Keratinocyte (primary cell): ENCODE measurements at regions not wholly inside any gene's neighbourhood (a gene's known extent, or its start where the extent isn't known, plus 50 kb on each side); places are given as distances from the start of the nearest gene placed in this dataset.

ENCODE experiments used
- DNase-seq: peaks from one replicate; pipeline ENCODE4 v3.0.0-alpha.2; 2011; ENCODE audit warnings: low read depth, missing footprints, low spot score
- FAIRE-seq: peaks from 2 replicates; lab custom pipeline; 2011; peaks lifted over from hg19 to GRCh38; lab: Jason Lieb, UNC
- H2AFZ ChIP-seq: 2 replicates; pipeline ENCODE4 v1.6.0; 2012; ENCODE audit warnings: low read length, control low read depth, inconsistent platforms; ENCODE audit not compliant: control insufficient read depth
- H3K27ac ChIP-seq: 2 replicates; pipeline ENCODE4 v1.5.1; 2011; ENCODE audit warnings: low read length; ENCODE audit not compliant: control insufficient read depth, insufficient read depth
- H3K27me3 ChIP-seq: 3 replicates; pipeline ENCODE4 v1.6.0; 2011; ENCODE audit warnings: low read length; ENCODE audit not compliant: control insufficient read depth, insufficient read depth; ENCODE audit errors: extremely low read depth
- H3K36me3 ChIP-seq, 2 experiments: 2 replicates in 1 of 2; 3 replicates in 1 of 2; pipeline ENCODE4 v1.5.1; 2011; ENCODE audit warnings: low read length in 2 of 2, mild to moderate bottlenecking in 1 of 2; ENCODE audit not compliant: control insufficient read depth in 2 of 2, insufficient read depth in 2 of 2; ENCODE audit errors: extremely low read depth in 1 of 2
- H3K4me1 ChIP-seq: 3 replicates; pipeline ENCODE4 v1.5.1; 2011; ENCODE audit warnings: low read length; ENCODE audit not compliant: control insufficient read depth, insufficient read depth; ENCODE audit errors: extremely low read depth
- H3K4me2 ChIP-seq: 3 replicates; pipeline ENCODE4 v1.6.0; 2011; ENCODE audit warnings: low read depth, low read length; ENCODE audit not compliant: control insufficient read depth, insufficient read depth; ENCODE audit errors: extremely low read depth
- H3K4me3 ChIP-seq, 3 experiments: fragments of 200-600 bp in 1 of 3; sonication (generic) in 1 of 3; 2 replicates in 2 of 3; 3 replicates in 1 of 3; pipeline ENCODE4 v1.5.1; 2011 to 2016; ENCODE audit warnings: low read length in 3 of 3, mild to moderate bottlenecking in 3 of 3, control low read depth in 2 of 3, inconsistent platforms in 1 of 3, low read depth in 1 of 3, mixed read lengths in 1 of 3, mixed run types in 1 of 3, moderate library complexity in 1 of 3; ENCODE audit not compliant: control insufficient read depth in 2 of 3, insufficient read depth in 2 of 3; ENCODE audit errors: extremely low read depth in 1 of 3
- H3K79me2 ChIP-seq: 2 replicates; pipeline ENCODE4 v1.6.0; 2012; ENCODE audit warnings: low read length; ENCODE audit not compliant: control insufficient read depth, insufficient read depth
- H3K9ac ChIP-seq: 3 replicates; pipeline ENCODE4 v1.6.0; 2011; ENCODE audit warnings: low read length; ENCODE audit not compliant: control insufficient read depth, insufficient read depth; ENCODE audit errors: extremely low read depth
- H3K9me1 ChIP-seq: 3 replicates; pipeline ENCODE4 v1.6.0; 2011; ENCODE audit warnings: low read length; ENCODE audit not compliant: control insufficient read depth, insufficient read depth; ENCODE audit errors: extremely low read depth
- H3K9me3 ChIP-seq: 2 replicates; pipeline ENCODE4 v1.5.1; 2012; ENCODE audit warnings: low read depth, low read length; ENCODE audit not compliant: control insufficient read depth
- H4K20me1 ChIP-seq: 3 replicates; pipeline ENCODE4 v1.6.0; 2011; ENCODE audit warnings: low read length; ENCODE audit not compliant: control insufficient read depth, insufficient read depth; ENCODE audit errors: extremely low read depth
- CTCF ChIP-seq, 3 experiments: IDR thresholded peaks in 1 of 3; conservative IDR thresholded peaks in 1 of 3; optimal IDR thresholded peaks in 1 of 3; 2 replicates in 2 of 3; 3 replicates in 1 of 3; pipeline versions ENCODE3 to v1.5.1; 2011; ENCODE audit warnings: low read length in 3 of 3, mild to moderate bottlenecking in 3 of 3, moderate library complexity in 2 of 3, control low read depth in 1 of 3, inconsistent platforms in 1 of 3; ENCODE audit not compliant: insufficient read depth in 2 of 3; ENCODE audit errors: extremely low read depth in 1 of 3
- EZH2 ChIP-seq: IDR thresholded peaks from one replicate; pipeline ENCODE4 v1.6.1; 2012; ENCODE audit warnings: inconsistent platforms, mild to moderate bottlenecking, low read length, moderate library complexity
- dilution Hi-C: fragments of 300-500 bp; cut with MboI; formaldehyde crosslinking; loops from one replicate; pipeline ENCODE4 v1.7.0; 2020; ENCODE audit warnings: low sequenced_read_pairs; ENCODE audit not compliant: extremely low pct_ligation_motif_present

- Histone ChIP-seq H3K9ac (no peak overlapping the region), H3K27me3 (no peaks in the 10 kb centered on the region), H2AFZ (no peak overlapping the region), H3K4me1 (no peaks in the 10 kb centered on the region), H3K9me3 (peaks cover 3% of the 10 kb centered on the region), H3K4me2 (no peak overlapping the region), H3K27ac (no peak overlapping the region), H3K79me2 (no peaks in the 10 kb centered on the region), H4K20me1 (no peaks in the 10 kb centered on the region), H3K4me3 (no peak overlapping the region), H3K36me3 (no peaks in the 10 kb centered on the region), H3K9me1 (no peaks in the 10 kb centered on the region)
- FAIRE-seq (no peak), DNase-seq (no peak)
- TF ChIP-seq CTCF (optimal IDR thresholded peaks at IDR 0.05 in 1 of 3, IDR thresholded peaks at IDR 0.05 in 1 of 3, conservative IDR thresholded peaks at IDR 0.05 in 1 of 3; ENCODE audit: extremely low read depth in 1 of 3, insufficient read depth in 2 of 3, low read length in 3 of 3): no peak
- no peak for TF ChIP-seq EZH2
- dilution Hi-C loops: no loop called here
These were observed 384.5 kb downstream of the LIG4 start for GRCh38 chr13:107830804-107831203.

GRCh38 chr13:107827840-107828549 lies 387.3 kb downstream of the LIG4 start:
- dilution Hi-C loops: no loop called here
- DNase-seq: no peak
- Histone ChIP-seq H3K9me3 (peaks cover 1% of the 10 kb centered on the region), H3K27ac (no peak overlapping the region), H3K79me2 (no peaks in the 10 kb centered on the region), H3K36me3 (no peaks in the 10 kb centered on the region), H3K9ac (no peak overlapping the region), H3K4me2 (no peak overlapping the region), H3K4me1 (no peaks in the 10 kb centered on the region), H3K27me3 (no peaks in the 10 kb centered on the region), H3K9me1 (no peaks in the 10 kb centered on the region), H2AFZ (no peak overlapping the region), H3K4me3 (no peak overlapping the region), H4K20me1 (no peaks in the 10 kb centered on the region)
- no peak for FAIRE-seq
- TF ChIP-seq CTCF (optimal IDR thresholded peaks at IDR 0.05 in 1 of 3, IDR thresholded peaks at IDR 0.05 in 1 of 3, conservative IDR thresholded peaks at IDR 0.05 in 1 of 3; ENCODE audit: extremely low read depth in 1 of 3, insufficient read depth in 2 of 3, low read length in 3 of 3): no peak
- no peak for TF ChIP-seq EZH2
